ENCODE measurements at regions not wholly inside any gene's neighbourhood (a gene's known extent, or its start where the extent isn't known, plus 50 kb on each side); places are given as distances from the start of the nearest gene placed in this dataset.
"Not testable (repeated sequence)": the region's sequence is repeated elsewhere in the genome, so short reads cannot be mapped to it uniquely, and the experiment has no call there.

DNA sequence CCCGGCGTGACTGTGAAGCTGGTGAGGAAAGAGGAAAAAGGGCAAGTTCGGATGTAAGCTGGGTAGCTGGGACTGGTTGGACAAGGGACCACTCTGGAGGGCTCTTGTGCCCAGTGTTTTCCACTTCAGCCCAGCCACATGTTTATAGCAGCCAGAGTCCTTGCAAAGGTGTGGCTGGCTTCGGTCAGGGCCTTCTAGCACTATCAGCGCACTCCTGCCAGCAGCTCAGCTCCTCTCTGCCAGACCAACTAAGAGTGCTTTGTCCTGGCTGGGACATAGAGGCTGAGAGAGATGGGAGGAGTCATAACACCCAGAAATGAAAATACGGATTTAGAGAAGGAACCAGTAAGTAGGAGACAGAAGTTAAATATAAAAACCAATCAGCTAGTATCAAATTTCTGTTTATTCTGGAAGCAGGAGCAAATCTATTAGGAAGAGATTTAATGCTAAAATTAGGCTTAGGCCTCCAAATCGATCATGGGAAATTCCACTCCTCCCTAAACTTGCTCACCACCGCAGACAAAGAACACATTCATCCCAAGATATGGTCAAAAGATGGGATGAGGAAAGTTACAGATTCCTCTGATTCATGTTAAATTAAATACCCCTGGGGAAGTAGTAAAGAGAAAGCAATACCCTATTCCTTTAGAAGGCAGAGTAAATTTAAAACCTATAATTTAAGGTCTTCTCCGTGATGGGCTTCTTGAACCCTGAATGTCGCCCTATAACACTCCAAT, 135.0 kb downstream of the RALA start:
- DNase-seq: no peak

DNA sequence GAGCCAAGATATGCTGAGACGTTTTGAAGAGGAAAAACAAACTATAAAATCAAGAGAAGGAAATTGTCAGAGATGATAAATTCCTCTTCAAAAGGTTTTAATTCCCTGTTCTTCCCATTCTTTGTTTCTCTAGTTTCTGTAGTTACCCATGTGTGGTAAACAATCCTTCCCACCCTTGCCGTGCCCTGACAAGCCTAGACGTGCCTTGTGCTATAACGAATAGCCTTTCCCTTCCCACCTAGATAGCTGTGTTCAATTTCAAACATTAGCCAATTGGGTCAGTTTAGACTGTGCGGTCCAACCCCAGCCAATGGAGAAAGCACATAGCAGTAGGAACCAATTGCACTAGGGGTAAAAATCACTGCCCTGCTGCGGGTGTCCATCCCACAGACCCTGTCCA, 138.1 kb downstream of the RALA start:
- DNase-seq: no peak

- DNase-seq: not testable (repeated sequence)
Observed at GRCh38 chr7:39762466-39762865, 139.1 kb downstream of the RALA start.

DNA sequence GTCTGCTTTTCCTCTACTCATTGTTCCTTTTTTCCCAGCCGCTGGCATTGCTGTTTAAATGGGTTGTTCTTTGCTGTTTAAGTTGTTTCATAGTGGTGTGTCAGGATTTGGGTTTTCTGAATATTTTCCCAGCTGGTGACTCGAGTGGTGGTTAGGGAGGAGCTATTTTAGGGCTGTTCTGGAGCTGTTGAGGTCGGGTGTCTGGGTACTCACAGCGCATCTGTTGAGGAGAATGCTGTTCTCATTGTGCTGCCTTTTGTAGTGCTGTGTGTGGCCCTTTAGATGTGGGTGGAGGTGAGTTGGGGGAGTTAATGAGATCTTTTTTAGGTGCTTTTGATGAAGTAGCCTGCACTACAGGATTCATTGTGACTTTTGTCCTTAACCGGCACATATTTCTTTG, 139.5 kb downstream of the RALA start:
- DNase-seq: not testable (repeated sequence)

- DNase-seq: not testable (repeated sequence)
Observed at GRCh38 chr7:39765833-39766232, 142.5 kb downstream of the RALA start.

DNA sequence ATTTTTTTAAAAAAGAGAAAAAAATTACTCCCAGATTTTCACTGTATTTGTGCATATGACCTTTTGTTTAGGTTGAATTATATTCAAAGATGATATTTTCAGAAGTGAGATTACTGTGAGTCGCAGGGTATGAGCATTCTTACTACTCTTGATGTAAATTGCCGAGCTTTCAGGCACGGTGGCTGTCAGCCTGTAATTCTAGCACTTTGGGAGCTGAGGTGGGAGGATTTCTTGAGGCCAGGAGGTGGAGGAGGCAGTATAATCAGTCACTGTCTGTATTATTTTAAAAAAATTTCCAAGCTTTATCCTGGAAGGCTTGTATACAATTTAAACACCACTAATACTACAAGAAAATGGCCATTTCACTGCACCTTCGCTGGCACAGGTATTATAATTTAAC, 145.1 kb downstream of the RALA start:
- not testable (repeated sequence) for DNase-seq

GRCh38 chr7:39774341-39774851, 151.0 kb downstream of the RALA start:
- not testable (repeated sequence) for DNase-seq

GRCh38 chr7:39781557-39781956, 158.2 kb downstream of the RALA start:
- DNase-seq: not testable (repeated sequence)

DNA sequence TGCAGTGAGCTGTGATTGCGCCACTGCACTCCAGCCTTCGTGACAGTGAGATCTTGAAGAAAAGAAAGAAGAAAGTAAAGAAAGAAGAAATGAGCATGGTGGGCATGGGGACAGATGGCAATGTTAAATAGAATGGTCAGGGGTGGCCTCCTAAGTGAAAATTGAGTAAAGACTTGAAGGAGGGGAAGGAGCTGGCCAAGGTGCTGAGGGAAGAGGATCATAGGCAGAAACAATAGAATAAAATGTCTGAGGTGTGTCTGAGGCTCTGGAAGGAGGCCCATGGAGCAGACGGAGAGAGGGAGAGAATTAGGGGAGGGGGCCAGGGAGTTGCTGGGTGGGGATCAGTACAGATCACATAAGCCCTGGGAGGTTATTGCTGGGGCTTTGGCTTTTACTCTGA, 163.1 kb downstream of the RALA start:
- DNase-seq: not testable (repeated sequence)

DNA sequence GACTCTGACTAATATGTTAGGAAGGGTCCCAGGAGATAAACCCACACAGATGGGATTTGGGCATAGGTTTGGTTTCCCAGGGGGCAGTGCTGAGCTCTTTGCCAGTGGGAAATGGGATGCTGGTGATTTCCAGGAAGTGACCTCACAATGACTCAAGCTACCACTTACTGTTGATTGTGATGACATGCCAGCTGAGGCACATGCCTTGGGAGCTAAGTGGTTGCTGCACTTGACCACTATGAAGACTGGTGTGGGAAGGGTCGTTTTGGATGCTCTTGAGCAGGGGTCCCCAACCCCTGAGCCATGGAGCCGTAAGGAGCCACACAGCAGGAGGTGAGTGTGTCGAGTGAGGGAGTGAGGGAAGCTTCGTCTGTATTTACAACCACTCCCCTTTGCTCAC, 159.0 kb upstream of the CDK13 start:
- DNase-seq: not testable (repeated sequence)

DNA sequence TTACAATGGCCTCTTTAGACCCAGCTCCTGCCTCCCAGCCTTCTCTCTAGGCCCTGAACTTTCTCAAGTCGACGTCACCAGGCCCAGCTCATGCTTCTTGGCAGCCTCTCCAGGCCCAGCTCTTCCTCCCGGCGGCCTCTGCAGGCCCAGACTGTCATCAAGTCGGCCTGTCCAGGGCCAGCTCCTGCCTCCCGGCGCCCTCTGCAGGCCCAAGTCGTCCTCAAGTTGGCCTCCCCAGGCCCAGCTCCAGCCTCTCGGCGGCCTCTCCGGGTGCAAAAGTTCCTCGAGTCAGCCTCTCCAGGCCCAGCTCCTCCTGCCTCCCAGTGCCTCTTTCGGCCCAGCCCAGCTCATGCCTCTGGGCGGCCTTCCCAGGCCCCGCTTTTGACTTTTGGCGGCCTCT, 158.1 kb upstream of the CDK13 start:
- not testable (repeated sequence) for DNase-seq

DNA sequence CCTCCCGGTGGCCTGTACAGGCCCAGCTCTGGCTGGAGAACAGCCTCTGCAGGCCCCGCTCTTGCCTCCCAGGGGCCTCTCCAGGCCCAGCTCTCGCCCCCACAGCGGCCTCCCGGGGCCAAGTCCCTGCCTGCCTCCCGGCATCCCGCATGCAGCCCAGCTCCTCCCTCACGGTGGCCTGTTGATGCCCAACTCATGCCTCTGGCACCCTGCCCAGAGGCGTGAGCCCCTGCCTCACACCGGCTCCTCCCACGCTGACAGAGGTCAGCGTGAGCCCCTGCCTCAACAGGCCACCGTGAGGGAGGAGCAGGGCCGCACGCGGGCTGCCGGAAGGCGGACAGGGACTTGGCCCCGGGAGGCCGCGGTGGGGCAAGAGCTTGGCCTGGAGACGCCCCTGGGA, 157.0 kb upstream of the CDK13 start:
- DNase-seq: not testable (repeated sequence)

DNA sequence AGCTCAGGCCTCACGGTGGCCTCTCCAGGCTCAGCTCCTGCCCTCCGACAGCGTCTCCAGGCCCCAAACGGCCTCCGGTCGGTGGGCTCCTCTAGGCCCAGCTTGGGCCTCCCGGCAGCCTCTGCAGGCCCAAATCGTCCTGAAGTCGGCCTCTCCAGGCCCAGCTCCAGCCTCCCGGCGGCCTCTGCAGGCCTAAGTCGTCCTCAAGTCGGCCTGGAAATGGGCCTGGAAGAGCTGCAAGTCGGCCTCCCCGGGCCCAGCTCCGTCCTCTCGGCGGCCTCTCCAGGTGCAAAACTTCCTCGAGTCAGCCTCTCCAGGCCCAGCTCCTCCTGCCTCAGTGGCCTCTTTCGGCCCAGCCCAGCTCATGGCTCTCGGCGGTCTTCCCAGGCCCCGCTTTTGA, 156.2 kb upstream of the CDK13 start:
- DNase-seq: not testable (repeated sequence)

GRCh38 chr7:39796947-39797346, 153.1 kb upstream of the CDK13 start:
- DNase-seq: not testable (repeated sequence)

GRCh38 chr7:39798077-39798476, 152.0 kb upstream of the CDK13 start:
- not testable (repeated sequence) for DNase-seq

GRCh38 chr7:39808796-39809481, 141.1 kb upstream of the CDK13 start:
- no peak for DNase-seq

GRCh38 chr7:39810204-39810642, 139.8 kb upstream of the CDK13 start:
- no peak for DNase-seq

- no peak for DNase-seq
Observed at GRCh38 chr7:39810710-39811109, 139.3 kb upstream of the CDK13 start.

DNA sequence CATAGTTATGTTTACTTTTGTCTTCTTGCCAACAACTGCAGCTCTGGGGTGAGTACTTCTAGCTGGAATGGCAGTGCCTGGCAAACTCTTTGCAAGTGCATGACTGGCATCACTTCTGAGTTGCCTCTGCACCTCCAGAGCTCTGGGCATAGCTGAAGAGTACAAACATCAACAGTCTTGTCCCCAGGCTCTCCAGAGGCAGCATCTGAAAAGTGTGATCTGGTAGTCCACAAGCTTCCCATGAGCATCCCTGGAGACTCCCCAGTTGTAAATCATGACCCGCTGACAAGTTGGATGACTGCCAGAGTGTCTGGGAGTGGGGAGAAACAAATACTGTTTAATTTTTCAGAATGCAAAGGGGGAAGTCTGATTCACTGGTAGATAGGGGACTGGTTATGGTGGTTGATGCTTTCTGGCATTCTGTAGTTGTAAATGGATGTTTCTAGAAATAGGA, 138.9 kb upstream of the CDK13 start:
- no peak for DNase-seq

GRCh38 chr7:39816462-39817060, 133.5 kb upstream of the CDK13 start:
- no peak for DNase-seq

GRCh38 chr7:39819514-39819913, 130.5 kb upstream of the CDK13 start:
- DNase-seq: no peak

DNA sequence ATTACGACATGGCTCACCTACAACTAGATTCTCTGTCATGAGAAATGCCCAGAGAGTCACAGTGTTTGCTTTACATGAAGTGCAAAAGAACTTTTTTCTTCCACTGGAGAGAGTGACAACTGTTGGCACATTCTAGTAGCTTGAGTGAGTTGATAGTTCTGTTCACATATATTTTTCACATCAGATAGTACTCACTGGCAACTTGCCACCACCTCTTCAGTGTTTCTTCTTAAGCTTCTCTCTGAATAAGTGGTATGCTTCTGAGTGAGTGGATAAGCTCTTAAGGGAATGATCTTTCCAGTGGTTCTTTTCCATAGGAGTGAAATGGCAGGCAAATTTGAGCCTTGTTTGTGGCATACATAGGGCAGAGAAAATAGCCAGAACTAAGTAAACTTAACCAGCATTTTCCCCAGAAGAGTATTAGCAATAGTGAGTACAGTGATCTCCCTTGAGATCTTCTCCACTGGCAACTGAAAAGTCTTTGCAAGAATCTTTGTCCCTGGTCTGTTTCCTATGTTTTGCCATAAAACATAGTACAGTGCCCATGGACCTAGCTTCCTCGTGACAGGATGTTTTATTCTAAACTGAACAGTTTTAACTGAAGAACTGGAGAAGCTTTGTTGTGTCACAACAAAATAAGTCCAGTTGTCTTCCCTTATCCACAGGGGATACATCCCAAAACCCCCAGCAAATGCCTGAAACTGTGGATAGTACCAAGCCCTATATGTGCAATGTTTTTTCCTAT, 125.4 kb upstream of the CDK13 start:
- DNase-seq: no peak

- no peak for DNase-seq
Observed at GRCh38 chr7:39825401-39825980, 124.6 kb upstream of the CDK13 start.

All from NCI-H2029 treated with DMSO at 0.1 percent for 48 hours (cell line).